Fibroblast of skin of left quadriceps (primary cell): ENCODE measurements at regions not wholly inside any gene's neighbourhood (a gene's known extent, or its start where the extent isn't known, plus 50 kb on each side); places are given as distances from the start of the nearest gene placed in this dataset.
"Not testable (repeated sequence)": the region's sequence is repeated elsewhere in the genome, so short reads cannot be mapped to it uniquely, and the experiment has no call there.

Experiments
- DNase-seq, 2 experiments: peaks; one replicate each; pipeline ENCODE4 v3.0.0-alpha.2; 2013; ENCODE audit warnings: low read depth in 2 of 2

GRCh38 chr18:38250971-38251370 is 685.4 kb upstream of the CELF4 start:
- no peak for DNase-seq

- no peak for DNase-seq
Measured at GRCh38 chr18:38244480-38244879, 678.9 kb upstream of the CELF4 start.

GRCh38 chr18:38243291-38243690 is 677.7 kb upstream of the CELF4 start:
- DNase-seq, result no peak

GRCh38 chr18:38241736-38242135 is 676.1 kb upstream of the CELF4 start:
- no peak for DNase-seq

- no peak for DNase-seq
Measured at GRCh38 chr18:38241216-38241615, 675.6 kb upstream of the CELF4 start.

GRCh38 chr18:38239606-38240005 is 674.0 kb upstream of the CELF4 start:
- DNase-seq, result no peak

GRCh38 chr18:38237796-38238195 is 672.2 kb upstream of the CELF4 start:
- no peak for DNase-seq

GRCh38 chr18:38221476-38222100 is 656.0 kb upstream of the CELF4 start:
- no peak for DNase-seq

GRCh38 chr18:38198956-38199355 is 633.4 kb upstream of the CELF4 start:
- DNase-seq, result no peak

- DNase-seq, result no peak
Measured at GRCh38 chr18:38198526-38198925, 632.9 kb upstream of the CELF4 start.

GRCh38 chr18:38186491-38186890 is 620.9 kb upstream of the CELF4 start:
- DNase-seq, result no peak

GRCh38 chr18:38174594-38174993 is 609.0 kb upstream of the CELF4 start:
- no peak for DNase-seq

- DNase-seq, result no peak
Measured at GRCh38 chr18:38174173-38174572, 608.6 kb upstream of the CELF4 start.

- no peak for DNase-seq
Measured at GRCh38 chr18:38170845-38171244, 605.2 kb upstream of the CELF4 start.

- no peak for DNase-seq
Measured at GRCh38 chr18:38167623-38168022, 602.0 kb upstream of the CELF4 start.

GRCh38 chr18:38153116-38153515 is 587.5 kb upstream of the CELF4 start:
- not testable (repeated sequence) for DNase-seq

- DNase-seq, result no peak
Measured at GRCh38 chr18:38116716-38117115, 551.1 kb upstream of the CELF4 start.

GRCh38 chr18:38115201-38115600 is 549.6 kb upstream of the CELF4 start:
- no peak for DNase-seq

- DNase-seq, result no peak
Measured at GRCh38 chr18:38087538-38087937, 521.9 kb upstream of the CELF4 start.

GRCh38 chr18:38081516-38081915 is 515.9 kb upstream of the CELF4 start:
- no peak for DNase-seq

GRCh38 chr18:38077229-38077628 is 511.6 kb upstream of the CELF4 start:
- DNase-seq, result no peak

- DNase-seq, result no peak
Measured at GRCh38 chr18:38076346-38077070, 510.9 kb upstream of the CELF4 start.

- no peak for DNase-seq
Measured at GRCh38 chr18:38074298-38074876, 508.8 kb upstream of the CELF4 start.
